Endothelial cell of umbilical vein (primary cell): ENCODE measurements at regions not wholly inside any gene's neighbourhood (a gene's known extent, or its start where the extent isn't known, plus 50 kb on each side); places are given as distances from the start of the nearest gene placed in this dataset.

ENCODE experiments used
- MYC ChIP-seq: IDR thresholded peaks from one replicate; pipeline ENCODE4 v1.6.1; 2011; ENCODE audit warnings: mild to moderate bottlenecking, low read depth, low read length
- POLR2A ChIP-seq: IDR thresholded peaks from 2 replicates; pipeline ENCODE4 v1.6.1; 2012; ENCODE audit warnings: low read depth, mild to moderate bottlenecking, control low read depth, low read length
- TF ChIP-seq, protein P1 (sequence below), 2 donors: IDR thresholded peaks; 1 replicate in 1 of 2; 2 replicates in 1 of 2; pipeline ENCODE4 v1.5.1; 2011; ENCODE audit warnings: low read length in 2 of 2, mild to moderate bottlenecking in 2 of 2, moderate library complexity in 2 of 2, control low read depth in 1 of 2, inconsistent platforms in 1 of 2, low read depth in 1 of 2; ENCODE audit not compliant: insufficient read depth in 1 of 2; ENCODE audit errors: extremely low read depth in 1 of 2

DNA sequence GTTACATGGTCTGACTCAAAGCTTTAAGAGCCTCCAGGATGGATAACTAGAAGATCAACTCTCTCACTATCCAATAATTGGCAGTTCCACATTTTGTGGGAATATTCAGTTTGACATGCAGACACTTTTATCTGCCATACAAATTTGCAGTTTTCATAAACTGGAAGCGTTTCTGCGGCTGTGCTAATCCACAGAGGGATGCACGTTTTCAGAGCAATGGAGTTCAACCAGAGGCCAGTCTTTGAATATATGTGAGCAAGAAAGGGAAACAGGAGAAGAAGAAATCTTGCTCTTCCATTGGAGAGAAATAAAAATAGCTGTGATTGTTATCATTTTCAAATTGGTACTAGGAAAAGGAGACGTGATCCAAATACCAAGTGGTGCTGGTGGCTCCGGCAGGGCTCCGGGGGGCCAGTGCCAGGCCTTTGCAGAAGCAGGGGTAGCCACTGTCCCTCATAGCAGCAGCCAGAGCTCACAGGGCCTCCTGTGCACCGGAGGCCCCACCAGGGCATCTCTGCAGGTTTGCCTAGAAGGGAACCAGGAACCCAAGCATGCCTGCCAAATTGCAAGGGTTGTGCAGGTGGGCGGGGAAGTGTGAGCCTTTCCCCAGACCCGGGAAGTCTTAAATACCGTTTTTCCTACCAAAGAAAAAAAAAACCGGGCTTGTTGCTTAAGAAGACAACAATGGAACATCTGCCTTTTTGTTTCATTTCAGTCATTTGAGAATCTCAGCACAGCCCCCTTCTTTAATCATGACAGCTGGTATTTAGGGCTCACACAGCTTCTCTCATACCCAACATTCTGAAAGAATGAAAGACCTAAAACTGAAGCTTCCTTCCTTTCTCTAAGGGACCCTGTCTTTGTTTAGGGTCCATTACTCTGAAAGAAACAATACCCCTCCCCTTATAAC lies 791.1 kb upstream of the SOX11 start:
- TF ChIP-seq POLR2A (no peak), MYC (no peak)
- TF ChIP-seq, protein P1, sequence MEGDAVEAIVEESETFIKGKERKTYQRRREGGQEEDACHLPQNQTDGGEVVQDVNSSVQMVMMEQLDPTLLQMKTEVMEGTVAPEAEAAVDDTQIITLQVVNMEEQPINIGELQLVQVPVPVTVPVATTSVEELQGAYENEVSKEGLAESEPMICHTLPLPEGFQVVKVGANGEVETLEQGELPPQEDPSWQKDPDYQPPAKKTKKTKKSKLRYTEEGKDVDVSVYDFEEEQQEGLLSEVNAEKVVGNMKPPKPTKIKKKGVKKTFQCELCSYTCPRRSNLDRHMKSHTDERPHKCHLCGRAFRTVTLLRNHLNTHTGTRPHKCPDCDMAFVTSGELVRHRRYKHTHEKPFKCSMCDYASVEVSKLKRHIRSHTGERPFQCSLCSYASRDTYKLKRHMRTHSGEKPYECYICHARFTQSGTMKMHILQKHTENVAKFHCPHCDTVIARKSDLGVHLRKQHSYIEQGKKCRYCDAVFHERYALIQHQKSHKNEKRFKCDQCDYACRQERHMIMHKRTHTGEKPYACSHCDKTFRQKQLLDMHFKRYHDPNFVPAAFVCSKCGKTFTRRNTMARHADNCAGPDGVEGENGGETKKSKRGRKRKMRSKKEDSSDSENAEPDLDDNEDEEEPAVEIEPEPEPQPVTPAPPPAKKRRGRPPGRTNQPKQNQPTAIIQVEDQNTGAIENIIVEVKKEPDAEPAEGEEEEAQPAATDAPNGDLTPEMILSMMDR (IDR thresholded peaks at IDR 0.05; ENCODE audit: extremely low read depth in 1 of 2, insufficient read depth in 1 of 2, low read depth in 1 of 2, low read length in 2 of 2): no peak
